ELF-1 (cell line): ENCODE measurements at regions not wholly inside any gene's neighbourhood (a gene's known extent, or its start where the extent isn't known, plus 50 kb on each side); places are given as distances from the start of the nearest gene placed in this dataset.

Source experiments
- DNase-seq: peaks from one replicate; pipeline ENCODE4 v3.0.0-alpha.2; 2016; ENCODE audit warnings: low read depth, low spot score

DNA sequence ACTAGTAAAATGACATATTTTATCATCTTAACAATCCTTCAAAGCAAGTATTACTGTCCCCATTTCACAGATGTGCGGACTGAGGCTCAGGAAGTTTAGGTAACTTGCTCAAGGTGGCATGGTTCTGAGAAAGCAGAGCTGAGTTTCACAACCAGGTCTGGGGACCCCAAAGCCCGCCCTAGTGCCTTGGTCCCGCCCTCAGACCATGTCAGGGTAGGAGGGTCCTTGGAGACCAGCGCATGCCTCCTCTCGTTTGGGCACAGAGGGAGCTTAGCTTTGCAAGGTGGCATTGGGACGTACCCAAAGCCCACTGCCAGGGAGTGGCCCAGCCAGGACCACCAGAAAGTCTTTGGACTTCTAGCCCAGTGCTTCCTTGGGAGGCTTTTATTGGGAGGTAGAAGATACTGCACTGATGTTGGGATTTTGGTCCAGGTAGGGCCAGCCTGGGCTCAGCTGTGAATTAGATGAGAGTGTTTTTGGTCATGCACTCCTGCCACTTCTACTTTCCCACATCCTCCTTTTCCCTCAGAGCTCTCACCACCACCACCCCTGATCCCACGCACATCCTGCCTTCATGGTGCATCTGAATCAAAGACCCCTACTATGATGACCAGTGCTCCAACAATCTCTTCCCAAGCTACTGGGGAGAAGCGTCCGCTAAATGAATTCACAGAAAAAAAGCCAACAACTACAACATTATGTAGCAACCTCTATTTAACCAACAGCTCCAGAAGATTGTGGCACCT is 307.9 kb downstream of the TLE3 start:
- no peak for DNase-seq

DNA sequence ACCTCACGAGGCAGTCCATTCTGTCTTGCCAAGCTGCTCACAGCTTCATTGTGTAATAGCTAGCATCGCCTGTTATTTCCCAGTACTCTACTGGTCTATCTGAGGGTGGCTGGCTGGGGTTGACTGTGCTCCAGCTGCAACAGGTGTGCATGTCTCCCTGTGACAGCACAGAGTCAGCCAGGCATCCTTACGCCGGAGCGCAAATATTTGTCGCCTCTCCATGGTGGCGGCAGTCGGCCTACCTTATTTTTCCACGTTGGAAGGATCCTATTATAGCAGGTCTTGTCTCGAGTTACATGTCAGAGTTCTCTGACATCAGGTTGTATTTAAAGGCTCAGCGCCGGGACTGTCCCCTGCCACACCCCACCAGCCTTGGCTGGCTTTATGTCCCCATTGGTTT is 307.1 kb downstream of the TLE3 start:
- DNase-seq = no peak

GRCh38 chr15:69792823-69793222 is 304.9 kb downstream of the TLE3 start:
- no peak for DNase-seq

DNA sequence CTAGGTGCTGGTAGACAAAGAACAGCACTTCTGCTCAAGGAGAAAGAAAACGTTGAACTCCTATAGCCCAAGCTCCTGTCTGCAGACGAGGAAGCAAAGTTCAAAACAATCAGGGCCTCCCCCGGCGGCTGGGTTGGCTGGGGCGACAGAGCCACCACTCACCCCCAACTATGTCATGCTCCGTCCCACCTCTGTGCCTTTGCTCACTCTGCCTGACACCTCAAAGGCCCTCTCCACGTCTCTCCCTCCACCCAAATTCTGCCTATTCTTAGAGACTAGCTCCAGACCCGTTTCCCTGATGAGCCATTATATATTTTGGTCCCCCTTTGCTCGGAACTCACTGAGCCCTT is 304.3 kb downstream of the TLE3 start:
- DNase-seq = no peak

DNA sequence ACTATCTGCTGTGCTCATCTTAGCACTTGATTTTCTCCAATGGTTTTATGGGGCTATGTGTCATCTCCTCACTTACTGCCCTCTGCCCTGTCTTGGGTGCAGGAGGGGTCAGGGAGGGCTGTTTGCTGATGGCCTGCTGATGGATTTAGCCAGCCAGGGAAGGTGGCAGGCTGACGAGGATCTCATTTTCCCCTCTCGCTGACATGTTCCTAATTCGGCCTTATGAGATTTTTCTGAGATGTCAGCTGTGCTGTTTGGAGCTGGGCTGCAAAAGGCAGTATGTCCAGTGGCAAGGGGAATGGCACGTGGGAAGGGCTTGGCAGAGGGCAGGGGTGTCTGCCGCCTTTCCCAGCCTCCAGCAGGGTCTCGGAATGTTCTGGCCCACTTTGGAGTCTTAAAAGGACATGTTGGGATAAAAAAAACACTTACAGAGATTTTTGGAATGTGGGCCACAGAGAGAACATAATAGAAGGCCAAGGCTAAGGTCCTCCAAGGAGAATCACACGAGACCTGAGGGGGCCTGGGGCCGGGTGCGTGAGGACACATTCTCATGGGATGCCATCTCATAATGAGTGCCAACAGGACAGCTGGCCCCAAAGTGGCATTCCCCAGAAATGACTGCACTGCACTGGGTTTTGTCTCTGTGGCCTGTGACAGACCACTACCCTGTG is 303.8 kb downstream of the TLE3 start:
- DNase-seq = no peak

DNA sequence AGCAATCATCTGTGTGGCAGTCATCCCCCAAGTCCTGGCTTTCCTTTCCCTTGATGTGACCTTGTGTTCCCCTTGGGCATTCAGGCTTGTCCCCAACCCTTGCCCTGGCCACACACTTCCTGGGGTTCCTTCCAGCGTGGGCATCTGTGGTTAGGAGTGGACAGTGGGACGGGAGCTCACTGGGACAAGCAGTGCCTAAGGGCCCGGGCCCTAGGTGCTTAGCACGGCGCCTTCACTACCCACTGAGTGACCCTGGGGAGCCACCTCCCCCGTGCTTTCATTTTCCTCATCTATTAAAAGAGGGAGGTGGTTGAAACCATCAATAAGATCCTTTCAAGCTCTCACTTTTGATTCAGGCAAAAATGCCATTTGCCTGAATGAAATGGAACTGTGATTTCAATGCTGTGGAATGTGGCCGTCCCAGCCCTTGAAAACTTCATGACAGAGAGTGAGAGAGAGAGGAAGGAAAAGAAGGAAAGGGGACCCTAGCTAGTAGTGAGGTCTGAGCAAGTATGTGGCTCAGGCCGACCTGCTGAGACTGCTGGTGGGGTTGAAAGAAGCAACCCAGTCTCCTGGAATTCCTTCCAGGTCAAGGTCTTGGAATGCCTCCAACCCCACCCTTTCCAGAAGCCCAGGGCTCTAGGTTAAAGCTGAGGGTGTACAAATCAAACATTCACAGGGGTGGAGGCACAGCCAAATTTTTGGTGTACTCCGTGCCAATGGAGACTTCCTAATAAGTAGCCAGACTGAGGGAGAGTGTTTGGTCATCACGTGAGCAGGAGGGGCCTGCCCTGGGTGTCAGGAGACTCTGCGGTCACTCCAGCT is 302.9 kb downstream of the TLE3 start:
- DNase-seq = peak; percentile 72

DNA sequence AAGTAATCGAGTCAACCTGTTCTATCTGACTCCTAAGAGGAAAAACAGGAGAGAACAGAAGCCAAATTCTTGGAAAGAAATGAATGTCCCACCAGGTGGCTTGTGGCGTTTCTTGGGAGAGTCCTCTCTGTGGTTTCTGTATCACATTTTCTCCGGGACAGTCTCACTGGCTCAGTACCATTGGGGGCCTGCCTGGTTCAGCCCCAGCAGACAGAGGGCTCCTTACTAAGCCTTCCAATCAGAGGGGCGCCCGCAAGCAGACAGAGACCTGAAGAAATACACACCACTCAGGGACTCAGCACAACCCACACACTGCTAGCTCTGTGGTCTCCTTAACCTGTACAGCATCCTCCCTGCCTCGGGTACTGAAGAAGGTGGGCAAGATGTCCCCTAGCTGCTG is 302.1 kb downstream of the TLE3 start:
- no peak for DNase-seq

DNA sequence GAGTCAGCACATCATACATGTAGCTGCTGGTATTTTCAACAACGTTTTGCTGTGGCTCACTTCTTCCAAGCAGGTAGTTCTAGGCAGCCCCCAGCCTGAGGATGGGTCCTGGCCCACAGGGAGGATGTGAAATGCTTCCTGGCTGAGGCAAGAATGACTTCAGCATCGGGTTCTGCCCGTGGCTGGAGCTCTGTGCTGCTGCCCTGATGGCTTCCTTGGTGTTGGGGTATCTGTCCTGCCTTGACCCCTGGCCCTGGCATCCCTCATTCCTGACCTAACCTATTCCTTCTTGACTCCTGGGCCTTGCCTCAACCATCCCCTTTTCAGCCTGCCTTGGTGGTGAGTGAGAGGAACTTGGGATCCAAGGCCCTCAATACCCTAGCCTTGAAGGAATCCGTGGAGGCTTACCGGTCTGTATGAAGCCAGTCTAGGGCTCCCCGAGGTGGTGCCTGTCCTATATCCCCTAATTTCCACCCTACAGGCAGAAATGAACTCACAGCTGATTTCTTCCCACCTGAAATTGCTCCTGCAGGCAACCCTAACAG is 300.6 kb downstream of the TLE3 start:
- no peak for DNase-seq

- no peak for DNase-seq
These were observed 300.1 kb downstream of the TLE3 start for GRCh38 chr15:69797615-69798014.

DNA sequence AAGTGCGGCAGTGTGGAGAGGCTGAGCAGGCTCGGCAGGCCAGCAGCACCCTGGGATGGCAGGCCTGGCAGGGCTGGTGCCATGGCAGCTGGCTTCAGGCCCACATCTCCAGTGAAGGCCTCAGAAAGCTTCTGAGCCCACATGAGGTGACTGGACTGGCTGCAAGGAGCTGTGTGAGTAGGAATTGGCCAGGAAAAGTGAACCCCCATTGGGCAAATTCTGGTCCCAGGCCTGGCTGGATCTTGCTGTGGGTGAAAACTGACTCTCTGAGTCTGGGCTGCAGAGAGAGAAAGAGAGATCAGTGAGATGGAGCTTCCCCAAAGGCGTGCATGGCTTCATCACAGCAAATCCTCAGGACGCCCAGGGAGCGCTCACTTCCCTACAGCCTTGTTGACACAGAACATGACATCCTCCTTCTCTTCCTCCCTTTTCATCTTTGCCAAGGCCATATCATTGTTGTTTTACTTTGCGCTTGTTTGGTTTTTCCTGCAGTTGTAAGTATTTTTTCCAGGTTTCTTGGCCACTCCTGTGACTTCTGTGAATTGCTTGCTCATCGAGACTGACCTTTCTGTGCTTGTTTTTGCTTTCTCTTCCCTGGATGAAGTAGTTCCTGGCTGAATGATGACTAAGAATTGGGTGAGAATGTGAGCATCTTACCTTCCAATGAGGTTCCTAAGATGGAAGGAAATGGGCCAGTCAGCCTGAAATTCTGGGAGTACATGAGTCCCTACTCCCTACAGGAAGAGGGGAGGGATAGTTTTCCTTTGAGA is 299.1 kb downstream of the TLE3 start:
- no peak for DNase-seq

DNA sequence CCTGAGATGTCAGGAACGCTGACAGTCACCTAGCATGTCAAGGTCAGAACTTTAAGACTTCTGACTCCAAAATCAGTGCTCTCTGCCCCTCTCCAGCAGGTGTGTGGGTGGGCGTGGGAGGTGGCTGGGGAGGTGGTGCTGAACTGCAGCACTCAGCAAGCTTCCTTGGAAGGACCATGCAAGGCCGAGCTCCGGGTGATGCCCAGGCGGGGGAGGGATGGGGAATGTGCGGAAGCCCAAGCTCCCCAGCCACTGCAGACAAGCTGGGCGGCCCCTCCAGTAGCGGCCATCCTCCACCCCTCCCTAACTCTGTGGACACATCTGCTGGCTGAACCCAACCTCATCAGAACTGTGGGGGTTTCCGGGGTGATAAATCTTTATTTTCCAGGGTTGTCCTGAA is 296.6 kb downstream of the TLE3 start:
- no peak for DNase-seq

DNA sequence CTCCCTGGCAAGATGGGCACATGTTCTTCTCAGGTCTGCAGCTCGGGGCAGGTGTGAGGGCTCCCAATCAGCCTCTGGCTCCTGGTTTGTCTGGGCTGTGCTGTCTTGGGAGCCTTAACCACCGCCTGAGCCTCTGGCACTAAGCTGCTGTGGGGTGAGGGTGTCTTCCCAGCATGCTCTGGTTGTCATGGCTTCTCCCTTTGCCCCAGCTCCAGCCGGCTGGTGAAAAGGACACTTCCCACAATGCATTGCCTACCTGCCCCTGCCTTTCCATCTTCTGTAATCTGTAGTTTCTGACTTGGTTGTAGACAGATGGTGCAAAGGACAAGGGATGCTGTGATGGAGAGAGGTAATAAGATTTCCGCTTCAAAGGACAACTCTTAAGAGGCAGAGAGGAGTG is 295.3 kb downstream of the TLE3 start:
- no peak for DNase-seq

DNA sequence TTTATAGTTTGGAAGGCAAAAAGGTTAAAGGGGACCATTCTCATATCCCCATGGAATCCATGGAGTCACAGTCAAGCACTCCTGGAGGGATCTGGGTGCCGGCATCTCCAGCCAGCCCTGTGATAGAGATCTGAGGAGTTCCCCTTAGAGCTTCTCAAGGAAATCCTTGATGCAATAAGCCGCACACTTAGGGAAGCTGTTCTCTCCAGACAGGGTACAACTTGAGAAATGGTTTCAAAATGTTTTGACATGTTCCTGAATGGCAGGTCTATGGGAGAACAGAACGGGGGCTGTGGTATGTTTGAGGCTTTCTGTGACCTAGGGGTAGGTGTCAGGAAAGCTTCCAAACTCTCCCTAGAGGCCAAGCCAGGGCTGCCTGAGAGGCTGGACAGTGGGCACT is 292.9 kb downstream of the TLE3 start:
- DNase-seq = no peak

DNA sequence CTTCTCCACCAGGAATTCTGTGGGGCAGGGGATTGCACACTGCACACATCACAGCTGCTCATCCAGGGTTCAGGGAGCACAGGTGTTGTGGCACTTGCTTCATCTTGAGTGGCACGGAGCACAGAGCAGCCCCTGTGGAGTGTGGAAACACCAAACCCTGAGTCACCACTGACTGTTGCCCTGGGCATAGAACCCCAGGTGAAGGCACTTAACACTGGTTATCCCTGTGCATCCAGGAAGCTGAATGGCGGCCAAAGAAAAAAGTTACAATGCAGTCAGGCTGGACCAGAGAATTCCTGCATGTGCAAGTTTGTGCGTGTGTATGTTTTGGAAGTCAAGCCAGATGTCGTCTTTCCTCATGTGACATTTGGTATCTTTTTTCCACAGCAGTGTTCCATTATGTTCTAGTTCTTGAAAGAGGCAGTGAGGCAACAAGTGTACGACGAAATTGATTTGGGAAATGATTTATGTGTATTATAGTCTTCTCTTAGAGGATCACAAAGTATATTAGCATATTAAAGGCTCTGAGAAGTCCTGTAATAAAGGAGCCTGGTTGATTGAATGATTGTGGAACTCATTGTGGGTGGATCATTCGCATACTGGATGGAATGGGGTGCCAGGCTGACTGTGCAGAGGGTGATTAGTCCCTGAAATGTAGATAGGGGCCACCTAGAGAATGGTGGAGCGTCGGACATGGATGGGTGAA is 292.3 kb downstream of the TLE3 start:
- no peak for DNase-seq

GRCh38 chr15:69806287-69806915 is 291.3 kb downstream of the TLE3 start:
- DNase-seq = no peak

DNA sequence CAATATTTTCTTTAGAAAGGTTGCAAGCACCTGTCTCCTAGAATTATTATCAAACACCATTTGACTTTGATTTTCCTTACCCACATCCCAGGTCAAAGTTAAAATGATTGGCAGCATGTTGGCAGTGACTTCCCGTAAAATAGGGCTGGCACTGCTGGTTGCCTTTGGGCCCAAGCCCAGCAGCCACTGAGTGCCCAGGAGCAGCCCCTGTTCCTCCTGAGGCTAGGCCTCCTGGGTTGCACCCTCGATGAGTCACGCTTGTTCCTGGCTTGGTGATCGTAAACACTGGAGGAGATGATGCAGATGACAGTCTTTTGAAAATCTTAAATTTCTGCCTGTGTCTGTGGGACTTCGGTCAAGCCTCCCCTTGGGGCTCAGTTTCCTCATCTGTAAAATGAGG is 290.0 kb downstream of the TLE3 start:
- no peak for DNase-seq

- DNase-seq = no peak
These were observed 289.0 kb downstream of the TLE3 start for GRCh38 chr15:69808756-69809155.

- DNase-seq = no peak
These were observed 288.3 kb downstream of the TLE3 start for GRCh38 chr15:69809421-69809820.

DNA sequence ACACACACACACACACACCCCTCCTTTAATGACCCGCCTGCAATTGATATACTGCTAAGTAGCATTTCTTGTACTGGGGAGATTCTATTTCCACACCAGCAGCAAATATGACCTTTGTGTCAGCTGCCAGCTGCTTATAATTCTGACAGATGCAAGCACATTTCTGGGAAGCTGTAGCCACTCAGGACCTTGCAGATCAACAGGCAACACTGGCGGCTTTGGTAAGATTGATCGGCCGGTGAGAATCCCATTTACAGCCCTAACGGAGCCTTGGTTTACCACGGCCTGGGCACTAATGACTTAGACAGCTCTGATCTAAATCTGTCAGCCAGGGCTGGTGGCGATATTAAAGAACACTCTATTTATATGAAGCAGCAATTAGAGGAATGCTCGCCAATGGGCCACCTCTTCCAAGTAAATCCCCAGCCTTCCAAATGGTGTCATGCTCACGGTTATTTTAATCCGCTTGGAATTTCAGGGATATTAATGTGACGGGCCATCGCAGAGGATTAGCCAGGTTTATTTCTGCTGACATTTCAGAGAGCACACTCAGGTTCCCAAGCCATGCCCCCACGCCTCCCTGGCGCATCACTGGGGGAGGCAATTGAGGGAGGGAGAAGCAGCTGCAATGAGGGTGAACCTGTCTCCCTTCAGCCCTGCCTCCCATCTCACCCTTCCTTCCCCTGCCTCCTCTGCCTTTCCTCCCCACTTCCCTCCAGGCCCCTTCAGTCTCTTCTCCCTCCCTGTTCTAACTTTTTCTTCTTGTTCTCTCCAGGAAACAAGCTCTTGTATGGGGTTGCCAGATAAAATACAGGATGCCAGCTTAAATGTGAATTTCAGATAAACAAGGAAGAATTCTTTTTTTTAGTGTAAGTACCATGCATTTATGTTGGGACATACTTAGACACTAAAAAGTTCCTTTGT is 287.0 kb downstream of the TLE3 start:
- DNase-seq = no peak
